IPS-NIHi7 (cell line): ENCODE measurements at regions not wholly inside any gene's neighbourhood (a gene's known extent, or its start where the extent isn't known, plus 50 kb on each side); places are given as distances from the start of the nearest gene placed in this dataset.
"Not testable (repeated sequence)": the region's sequence is repeated elsewhere in the genome, so short reads cannot be mapped to it uniquely, and the experiment has no call there.

ENCODE experiments used
- DNase-seq: peaks from one replicate; pipeline ENCODE4 v3.0.0; 2012; ENCODE audit warnings: mixed read lengths; ENCODE audit errors: extremely low spot score

DNA sequence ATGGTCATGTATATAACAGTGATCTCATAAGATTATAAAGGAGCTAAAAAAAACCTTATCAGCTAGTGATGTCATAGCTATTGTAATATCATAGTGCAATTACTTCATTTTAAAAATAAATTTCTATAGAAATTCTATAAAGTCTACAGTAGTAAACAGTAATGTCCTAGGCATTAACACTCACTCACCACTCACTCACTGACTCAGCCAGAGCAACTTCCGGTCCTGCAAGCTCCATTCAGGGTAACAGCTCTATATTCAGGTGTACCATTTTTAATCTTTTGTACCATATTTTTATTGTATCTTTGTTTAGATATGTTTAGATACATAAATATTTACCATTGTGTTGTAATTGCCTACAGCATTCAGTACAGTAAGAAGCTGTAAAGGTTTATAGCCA is 524.4 kb upstream of the CDH5 start:
- DNase-seq = no peak

DNA sequence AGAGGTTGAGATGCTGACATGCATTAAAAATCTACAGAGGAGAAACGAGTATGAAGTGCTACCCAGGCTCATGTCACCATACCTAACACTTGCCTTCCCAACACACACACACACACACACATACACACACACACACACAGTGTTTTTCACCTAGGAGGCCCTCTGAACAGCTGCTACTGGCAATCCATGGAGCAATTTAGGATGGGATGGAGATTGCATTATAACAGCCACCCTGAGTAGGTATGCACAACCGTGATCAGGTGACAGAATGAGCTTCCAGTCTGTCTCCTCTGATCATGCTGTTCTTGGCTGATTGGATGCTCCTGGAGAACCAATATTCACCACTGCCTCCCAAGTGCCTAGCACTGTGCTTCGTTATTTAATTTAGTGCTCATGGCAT is 528.5 kb upstream of the CDH5 start:
- no peak for DNase-seq

DNA sequence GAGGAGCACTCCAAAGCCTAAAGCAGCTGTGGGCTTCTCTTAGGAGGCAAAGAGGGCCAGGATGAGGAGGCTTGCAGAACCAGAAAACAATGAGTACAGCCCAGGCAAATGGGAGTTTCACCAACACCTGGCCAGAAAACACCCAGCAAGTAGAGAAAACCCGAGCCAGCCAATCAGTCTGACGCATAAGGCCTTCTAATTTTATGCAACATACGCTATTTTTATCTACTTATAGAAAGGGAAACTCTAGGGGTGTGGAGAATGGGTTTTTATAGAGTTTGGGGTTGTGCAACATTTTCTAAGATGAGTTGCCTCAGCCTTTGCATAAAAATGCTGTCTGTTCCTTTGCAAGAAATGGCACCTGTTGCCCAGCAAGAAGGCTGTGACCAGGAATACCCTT is 529.0 kb upstream of the CDH5 start:
- no peak for DNase-seq

DNA sequence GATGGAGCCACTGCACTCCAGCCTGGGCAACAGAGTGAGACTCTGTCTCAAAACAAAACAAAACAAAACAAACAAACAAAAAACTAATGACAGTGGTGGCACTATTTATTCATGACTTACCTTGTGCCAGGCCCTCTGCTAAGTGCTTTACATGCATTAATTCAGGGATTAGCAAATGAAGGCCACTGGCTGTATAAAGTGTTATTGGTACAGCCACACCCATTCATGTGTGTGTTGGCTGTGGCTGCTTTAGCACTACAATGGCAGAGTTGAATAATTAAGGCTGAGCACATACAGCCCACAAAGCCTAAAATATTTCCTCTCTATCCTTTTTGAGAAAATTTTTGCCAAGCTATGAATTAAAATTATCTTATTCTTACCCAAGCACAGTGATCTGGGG is 531.8 kb upstream of the CDH5 start:
- no peak for DNase-seq

DNA sequence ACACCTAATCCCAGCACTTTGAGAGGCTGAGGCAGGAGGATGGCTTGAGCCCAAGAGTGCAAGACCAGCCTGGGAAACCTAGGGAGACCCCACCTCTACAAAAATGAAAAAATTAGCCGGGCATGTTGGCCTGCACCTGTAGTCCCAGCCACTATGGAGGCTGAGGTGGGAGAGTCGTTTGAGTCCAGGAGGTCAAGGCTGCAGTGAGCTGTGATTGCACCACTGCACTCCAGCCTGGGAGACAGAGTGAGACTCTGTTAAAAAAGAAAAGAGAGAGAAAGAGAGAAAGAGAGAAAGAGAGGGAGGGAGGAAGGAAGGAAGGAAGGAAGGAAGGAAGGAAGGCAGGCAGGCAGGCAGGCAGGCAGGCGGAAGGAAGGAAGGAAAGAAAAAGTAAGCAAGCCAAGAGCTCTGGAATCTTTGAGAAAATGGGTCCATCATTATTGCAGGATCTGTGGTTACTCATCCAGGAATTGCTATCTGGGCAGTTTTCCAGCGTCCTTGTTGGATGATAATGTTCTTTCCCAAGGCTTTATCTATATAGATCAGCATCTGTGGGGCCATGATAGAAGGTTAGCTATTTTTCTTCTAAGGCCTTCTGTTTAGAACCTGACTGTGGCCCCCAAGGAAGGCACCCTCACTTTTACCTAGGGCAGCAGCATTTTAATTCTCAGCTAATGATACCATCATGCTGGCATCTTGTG is 533.2 kb upstream of the CDH5 start:
- no peak for DNase-seq

DNA sequence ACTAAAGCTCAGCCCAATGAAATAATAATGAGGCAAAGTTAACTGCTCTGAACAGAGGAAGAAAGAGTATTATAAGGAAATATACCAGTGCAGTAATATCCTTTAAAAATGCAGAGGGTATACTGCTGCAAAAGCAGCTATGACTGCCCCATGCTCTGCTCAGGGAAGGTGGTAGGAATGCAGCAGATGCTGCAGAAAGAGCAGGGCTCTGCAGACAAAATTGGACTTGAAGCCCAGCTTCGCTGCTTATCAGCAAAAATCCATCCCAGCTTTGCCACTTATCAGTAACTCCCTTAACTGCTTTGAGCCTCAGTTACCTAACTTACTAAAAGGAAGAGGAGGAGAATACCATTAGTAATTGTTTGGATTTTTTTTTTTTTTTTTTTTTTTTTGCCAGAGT is 533.8 kb upstream of the CDH5 start:
- DNase-seq = no peak

DNA sequence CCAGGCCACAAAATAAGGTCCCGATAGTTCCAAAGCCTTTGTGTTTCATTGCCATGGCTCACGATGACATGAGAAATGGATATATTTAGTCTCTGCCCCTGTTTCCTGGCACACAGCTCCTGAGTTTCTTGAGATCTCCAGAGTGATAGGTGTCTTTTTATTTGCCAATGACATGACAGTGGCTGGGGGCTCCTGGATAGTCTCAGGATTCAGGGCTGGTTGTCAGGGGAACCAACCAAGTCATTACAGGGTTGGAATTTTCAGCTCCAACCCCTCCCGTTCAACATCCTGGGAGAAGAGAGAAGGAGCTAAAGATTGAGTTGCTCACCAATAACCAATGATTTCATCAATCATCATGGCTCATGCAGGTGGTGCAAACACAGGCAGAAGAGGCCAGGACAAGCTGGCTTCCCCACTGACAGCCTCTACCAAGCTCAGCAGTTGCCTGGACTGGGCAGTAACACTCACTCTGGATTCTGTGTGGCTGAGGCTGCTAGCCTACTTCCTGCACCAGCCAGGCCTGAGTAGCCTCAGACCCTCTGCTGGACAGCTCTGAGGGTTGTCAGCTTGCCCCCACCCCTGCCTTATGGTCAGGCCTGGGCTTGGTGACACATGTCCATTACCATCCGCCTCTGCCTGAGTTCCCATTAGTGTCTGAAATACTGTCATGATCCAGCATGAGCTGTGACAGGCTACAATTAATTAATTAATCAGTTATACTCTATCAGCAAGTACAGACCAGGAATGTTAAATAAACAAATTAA is 534.4 kb upstream of the CDH5 start:
- DNase-seq = peak; percentile 33

DNA sequence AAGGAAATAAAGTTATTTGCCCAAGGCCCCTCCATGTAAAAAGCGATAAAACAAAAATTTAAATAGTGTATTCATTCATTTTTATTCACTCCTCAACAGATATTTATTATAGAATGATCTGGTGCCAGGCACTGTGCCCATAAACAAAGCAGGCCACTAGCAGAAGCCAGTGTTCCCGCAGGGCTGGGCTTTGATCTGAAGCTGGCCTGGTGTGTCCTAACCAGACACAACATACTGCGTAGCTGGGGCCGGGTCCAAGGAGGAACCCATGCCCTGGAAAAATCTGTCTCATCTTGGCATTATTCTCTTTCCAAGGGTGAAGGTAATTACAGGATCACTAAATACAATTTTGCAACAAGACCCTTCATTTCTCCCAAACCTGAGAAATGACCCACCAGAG is 537.4 kb upstream of the CDH5 start:
- DNase-seq = no peak

DNA sequence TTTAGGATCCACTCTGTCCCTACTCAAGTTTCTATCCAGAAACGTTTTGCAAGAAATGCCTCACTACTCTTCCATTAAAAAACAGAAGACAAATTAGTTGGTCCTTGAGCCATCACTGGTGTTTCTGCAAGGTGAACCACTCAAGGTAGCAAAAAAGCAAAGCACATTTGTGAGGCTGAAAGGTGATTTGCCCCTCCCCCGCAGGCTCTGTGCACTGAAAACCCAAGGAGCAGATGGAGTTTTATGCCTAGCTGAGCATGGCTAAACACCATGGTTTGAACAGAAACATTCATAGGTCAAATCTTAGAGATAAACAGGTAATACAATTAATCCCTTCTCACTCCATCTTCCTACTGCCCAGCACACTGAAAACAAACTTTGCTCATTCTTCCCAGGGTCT is 538.2 kb upstream of the CDH5 start:
- DNase-seq = no peak

DNA sequence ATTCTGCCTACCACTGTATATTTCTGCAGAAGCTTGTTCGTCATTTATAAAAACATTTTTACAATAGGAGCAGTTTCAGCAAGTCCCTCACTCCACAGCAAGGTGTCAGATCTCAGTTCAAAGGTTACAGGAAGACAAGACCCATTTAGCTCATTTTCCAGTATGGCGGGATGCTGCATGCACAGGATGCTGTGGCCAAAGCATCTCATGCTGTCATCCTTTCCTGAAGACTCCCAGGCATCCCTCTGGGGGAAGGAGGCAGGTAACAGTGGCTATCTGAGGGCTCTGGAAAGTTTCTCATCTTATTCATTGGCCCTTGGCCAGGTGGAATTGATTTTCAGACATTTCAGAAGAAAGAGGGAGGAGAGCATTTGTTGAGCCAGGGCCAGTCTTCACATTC is 539.3 kb upstream of the CDH5 start:
- DNase-seq = no peak

DNA sequence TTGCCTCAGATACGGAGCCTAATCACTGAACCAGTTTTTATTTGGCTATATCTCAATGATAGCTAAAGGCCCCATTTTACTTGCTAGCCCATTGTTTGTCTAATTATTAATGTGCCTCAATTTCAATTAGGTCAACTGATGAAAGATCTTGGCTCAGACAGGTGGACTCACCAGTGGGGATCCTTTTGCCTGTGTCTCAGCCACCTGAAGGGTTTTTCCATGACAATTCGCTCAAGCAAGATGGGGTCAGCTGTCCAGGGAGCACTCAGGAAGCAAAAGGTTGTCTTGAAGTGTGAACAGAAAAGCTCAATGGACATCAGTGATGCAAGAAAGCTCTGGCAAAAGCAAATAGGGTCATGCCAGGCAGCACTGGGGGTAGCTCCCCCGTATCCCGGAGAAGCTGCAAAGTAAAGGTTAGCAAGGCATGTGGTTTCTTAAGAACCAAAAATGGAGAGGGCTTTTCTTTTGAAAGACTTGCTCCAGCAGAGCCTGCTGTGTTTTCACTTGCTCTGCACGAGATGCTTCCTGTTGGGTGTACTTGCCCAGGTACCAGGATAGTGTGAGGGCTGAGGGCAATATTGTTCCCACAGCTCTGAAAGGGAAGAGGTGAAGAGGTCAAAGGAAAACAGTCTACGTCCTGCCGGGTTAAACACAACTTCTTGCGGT is 541.2 kb upstream of the CDH5 start:
- no peak for DNase-seq

DNA sequence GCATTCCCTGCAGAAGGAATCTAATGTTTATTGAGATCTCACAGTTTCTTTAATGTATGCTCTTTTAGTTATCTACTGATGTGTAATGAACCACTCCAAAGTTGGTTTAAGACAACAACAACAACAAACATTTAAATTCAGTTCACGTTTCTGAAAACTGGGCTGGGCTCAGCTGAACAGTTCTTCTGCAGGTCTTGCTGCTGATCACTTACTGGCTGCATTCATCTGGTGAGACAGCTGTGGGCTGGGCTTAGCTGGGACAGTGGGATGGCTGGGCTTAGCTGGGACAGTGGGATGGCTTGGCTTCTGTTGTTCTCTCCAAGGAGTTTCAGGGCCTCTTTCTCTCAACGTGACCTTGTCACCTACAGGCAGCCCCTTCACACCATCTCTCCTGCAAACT is 544.3 kb upstream of the CDH5 start:
- no peak for DNase-seq

DNA sequence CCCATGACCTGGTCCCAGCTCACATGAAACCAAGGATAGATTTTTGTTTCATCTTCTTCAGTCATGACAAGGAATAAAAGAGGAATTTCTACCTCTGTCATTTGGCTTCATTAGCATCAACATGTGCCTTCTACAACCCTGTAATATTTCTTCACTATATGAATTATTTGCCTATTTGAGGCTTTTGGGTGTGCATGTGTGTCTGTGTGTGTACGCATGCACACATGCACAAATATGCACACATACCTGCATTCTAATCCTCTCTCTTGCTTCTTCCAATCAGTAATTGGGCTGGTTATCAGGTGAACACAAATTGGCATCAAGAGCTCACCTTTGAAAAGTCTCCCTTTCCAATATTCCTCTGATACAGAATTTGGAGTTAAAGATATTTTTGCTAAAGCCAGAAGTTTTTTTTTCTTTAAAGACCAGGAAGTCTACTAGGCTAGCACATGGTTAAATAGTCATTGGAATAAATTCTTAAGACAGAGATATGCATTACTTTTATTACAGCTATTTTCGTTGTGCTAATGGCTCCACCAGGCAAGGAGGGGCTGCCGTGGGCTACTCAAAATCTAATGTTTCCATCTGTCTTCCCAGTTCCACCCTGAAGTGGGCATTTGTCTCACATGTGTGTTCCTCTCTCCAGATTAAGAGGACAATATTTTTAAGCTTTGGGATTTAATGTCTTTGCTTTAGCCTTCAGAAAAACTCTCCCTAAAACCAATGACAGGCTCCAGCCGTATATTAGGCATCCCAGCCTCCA is 547.2 kb upstream of the CDH5 start:
- no peak for DNase-seq

DNA sequence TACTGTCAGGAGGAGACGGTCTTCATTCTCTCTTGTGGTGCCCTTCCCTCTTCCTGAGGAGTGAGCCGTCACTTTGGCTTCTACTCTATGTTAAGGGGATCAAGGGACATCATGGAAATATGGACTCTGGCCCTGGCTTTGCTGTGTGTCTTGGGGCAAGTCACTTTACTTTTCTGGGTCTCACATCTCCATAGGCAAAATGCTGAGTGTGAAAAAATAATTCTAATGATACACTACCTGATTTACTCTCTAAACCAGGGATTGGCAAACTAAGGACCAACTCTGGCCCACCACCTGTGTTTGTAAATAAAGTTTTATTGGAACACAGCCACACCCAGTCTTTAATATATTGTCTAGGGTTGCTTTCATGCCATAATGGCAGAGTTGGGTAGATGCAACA is 548.7 kb upstream of the CDH5 start:
- no peak for DNase-seq

DNA sequence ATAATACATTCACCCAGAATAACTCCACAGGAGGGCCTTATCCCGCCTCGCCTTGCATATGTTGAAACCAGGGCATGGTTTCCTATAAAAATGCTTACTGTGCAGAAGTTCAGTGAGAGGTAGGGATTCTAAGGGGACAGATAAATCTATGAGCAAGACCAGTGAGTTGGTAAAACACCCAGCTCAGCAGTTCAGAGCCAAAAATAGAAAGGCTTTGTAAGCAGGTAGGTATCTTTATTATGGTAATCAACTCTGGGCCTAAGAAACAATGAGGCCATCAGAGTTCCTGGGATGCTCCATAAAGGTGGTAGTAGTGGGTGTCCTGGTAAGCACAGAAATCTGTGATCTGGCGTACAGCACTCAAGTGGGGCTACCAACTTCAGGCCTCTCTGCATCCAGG is 549.4 kb upstream of the CDH5 start:
- peak; percentile 30 for DNase-seq

DNA sequence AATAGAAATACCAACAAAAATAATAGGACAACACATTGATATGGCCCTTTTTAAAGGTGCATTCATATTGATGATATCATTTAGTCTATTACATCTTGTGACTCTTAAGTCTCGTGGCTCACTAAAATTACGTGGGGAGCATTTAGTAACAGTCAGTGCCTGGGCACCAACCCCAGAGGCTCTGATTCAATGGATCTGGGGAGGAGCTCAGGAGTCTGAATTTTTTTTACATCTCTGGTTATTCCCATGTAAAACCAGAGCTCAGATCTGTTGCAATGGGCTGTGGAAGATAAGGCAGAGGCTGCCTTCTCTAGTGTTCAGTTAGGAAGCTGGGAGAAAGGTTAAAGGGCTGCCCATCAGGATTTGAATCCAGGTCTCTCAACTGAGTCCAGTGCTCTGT is 549.9 kb upstream of the CDH5 start:
- no peak for DNase-seq

DNA sequence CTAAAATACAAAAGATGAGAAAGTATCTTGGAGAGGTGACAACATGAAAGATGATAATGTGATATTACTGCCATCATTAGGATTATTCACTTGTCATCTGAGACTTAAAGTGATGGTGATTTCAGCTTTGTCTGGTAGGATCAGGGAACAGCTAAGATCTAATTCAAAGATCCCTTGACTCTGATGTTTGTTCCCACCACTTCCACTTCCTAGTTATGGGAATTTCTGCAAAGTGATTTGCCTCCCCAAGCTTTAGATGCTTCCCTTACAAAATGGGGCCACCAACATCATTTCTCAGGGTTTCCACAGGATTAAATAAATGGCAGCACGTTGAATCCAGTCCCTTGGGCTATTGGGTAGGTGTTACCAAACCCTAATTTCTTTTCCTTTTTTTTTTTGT is 550.8 kb upstream of the CDH5 start:
- DNase-seq = no peak

DNA sequence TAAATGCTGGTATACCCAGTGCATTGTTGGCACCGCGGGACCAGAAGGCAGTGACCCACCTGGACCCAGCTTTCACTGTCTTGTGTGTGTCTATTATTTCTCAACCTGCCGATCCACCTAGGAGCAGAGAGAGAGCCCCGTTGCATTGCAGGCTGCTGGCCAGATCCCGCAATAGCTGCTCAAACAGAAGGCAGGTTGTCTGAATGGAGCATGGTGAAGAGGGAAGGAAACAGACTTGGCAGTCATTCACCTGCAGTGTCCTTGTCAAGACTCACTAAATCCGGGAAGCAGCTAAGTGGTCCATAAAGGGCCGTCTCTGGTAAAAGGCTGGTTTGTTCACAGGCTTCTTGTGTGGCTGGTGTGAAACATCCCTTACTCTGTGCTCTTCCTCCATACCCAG is 552.6 kb upstream of the CDH5 start:
- DNase-seq = not testable (repeated sequence)

DNA sequence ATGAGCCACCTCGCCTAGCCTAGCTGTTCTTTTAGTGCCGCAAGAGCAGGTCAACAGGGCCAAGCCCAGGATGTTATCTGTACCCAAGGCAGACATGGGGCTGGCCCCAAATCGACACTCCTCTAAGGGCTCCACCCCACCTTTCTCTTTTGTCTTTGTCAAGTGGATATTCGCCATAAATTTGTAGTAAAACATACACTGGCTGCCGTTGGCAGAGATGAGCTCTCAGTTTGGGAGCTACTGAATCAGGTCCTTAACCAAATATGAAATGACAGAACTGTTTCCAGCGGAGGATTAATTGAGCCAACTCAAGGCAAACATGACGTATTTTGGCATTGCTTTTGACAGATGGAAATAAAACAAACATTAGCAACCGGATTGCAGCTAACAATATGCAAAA is 556.9 kb upstream of the CDH5 start:
- no peak for DNase-seq

DNA sequence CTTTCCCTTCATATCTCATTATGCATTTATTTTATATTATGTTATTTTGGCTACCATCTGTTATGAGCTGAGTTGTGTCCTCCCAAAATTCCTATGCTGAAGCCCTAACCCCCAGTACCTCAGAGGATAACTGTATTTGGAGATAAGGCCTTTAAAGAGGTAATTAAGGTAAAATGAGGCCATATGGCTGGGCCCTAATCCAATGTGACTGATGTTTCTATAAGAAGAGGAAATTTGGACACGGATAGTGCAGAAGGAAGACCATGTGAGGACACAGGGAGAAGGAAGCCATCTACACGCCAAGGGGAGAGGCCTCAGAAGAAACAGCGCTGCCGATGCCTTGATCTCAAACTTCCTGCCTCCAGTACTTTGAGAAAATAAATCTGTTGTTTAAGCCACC is 557.7 kb upstream of the CDH5 start:
- no peak for DNase-seq

DNA sequence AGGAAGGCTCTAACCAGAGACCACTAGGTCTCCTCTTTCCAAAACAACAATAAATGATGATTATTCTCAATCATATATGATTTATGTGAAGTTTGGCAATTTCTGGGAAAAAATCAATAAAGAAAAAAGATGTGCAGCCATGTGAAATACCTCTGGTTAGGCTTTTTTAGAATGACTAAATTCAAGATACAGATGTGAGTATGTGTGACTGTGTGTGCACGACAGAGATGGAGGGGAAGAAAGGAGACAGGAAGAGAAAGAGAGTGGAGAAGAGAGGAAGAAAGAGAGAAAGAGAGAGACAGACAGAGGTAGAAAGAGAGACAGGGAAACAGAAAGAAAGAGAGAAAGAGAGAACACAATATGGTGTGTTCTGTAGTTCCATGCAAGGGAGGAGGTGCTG is 558.6 kb upstream of the CDH5 start:
- DNase-seq = no peak

DNA sequence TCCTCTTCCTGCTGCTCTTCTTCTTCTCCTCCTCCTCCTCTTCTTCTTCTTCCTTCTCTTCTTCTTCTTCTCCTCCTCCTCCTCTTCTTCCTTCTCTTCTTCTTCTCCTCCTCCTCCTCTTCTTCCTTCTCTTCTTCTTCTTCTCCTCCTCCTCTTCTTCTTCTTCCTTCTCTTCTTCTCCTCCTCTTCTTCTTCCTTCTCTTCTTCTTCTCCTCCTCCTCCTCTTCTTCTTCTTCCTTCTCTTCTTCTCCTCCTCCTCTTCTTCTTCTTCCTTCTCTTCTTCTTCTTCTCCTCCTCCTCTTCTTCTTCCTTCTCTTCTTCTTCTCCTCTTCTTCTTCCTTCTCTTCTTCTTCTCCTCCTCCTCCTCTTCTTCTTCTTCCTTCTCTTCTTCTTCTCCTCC is 560.8 kb upstream of the CDH5 start:
- DNase-seq = not testable (repeated sequence)
